Breast epithelium (tissue), 4 donors: ENCODE measurements at regions not wholly inside any gene's neighbourhood (a gene's known extent, or its start where the extent isn't known, plus 50 kb on each side); places are given as distances from the start of the nearest gene placed in this dataset.

ENCODE experiments used
- DNase-seq, 2 donors: peaks; one replicate each; pipeline ENCODE4 v3.0.0-alpha.2; 2019; ENCODE audit warnings: low spot score in 2 of 2
- H3K27ac ChIP-seq, 2 donors: fragments of 200-600 bp; sonication (generic) in 1 of 2; one replicate each; pipeline ENCODE4 v1.5.1; 2016 to 2019; ENCODE audit warnings: mild to moderate bottlenecking in 1 of 2
- H3K27me3 ChIP-seq, 2 donors: fragments of 200-600 bp; sonication (generic) in 1 of 2; one replicate each; pipeline versions ENCODE4 v1.5.1 to v1.6.0; 2017 to 2019; ENCODE audit warnings: control low read depth in 1 of 2, mild to moderate bottlenecking in 1 of 2
- H3K36me3 ChIP-seq: fragments of 200-600 bp; one replicate; pipeline ENCODE4 v1.5.1; 2019
- H3K4me1 ChIP-seq, 2 donors: fragments of 200-600 bp; sonication (generic); one replicate each; pipeline ENCODE4 v1.5.1; 2016 to 2019; ENCODE audit warnings: control low read depth in 1 of 2
- H3K4me3 ChIP-seq, 3 donors: fragments of 200-600 bp; sonication (generic); 1 replicate in 2 of 3; 2 replicates in 1 of 3; pipeline ENCODE4 v1.5.1; 2016 to 2019; ENCODE audit warnings: mild to moderate bottlenecking in 3 of 3, moderate library complexity in 2 of 3
- H3K9me3 ChIP-seq, 2 donors: fragments of 200-600 bp; sonication (generic) in 1 of 2; one replicate each; pipeline ENCODE4 v1.5.1; 2016 to 2019; ENCODE audit warnings: control low read depth in 1 of 2
- POLR2A ChIP-seq: fragments of 450-650 bp; IDR thresholded peaks from one replicate; pipeline ENCODE4 v1.6.1; 2016; ENCODE audit warnings: antibody characterized with exemption, mild to moderate bottlenecking, moderate library complexity
- POLR2AphosphoS5 ChIP-seq, 3 donors: sonication (generic); formaldehyde crosslinking; IDR thresholded peaks; one replicate each; pipeline ENCODE4 v1.6.1; 2017; ENCODE audit warnings: antibody characterized with exemption in 3 of 3
- intact Hi-C: fragments of 100-400 bp; cut with DNase I; formaldehyde crosslinking; loops from one replicate; pipeline ENCODE4 v1.15.1; 2023; ENCODE audit warnings: low total_unique reads
- TF ChIP-seq, protein P1 (sequence below), 3 donors: fragments of 450-650 bp; IDR thresholded peaks; one replicate each; pipeline ENCODE4 v1.5.1; 2016 to 2017; ENCODE audit warnings: antibody characterized with exemption in 3 of 3, mild to moderate bottlenecking in 3 of 3, moderate library complexity in 3 of 3

DNA sequence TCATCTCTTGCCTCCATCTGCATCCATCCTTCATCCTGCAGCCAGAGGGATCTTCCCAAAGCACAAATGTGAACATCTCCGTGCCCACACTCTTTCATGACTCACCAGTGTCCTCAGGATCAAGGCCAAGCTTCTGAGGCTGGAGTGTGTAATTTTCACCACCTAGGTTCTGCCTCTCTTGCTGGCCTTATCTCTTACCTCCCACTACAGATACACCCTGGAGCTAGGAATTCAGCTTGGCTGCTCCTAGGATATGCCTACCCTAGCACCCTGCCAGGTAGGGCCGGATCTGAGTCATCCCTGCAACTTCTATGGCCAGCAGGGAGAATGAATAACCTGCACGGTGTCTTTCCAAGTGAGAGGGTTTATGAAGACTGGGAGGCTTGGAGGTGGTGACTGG lies 208.7 kb upstream of the CSF3R start:
- intact Hi-C loops = no loop called here
- no peaks in the 10 kb centered on the region for H3K9me3 ChIP-seq
- H3K27ac ChIP-seq = no peak overlapping the region
- no peaks in the 10 kb centered on the region for H3K4me1 ChIP-seq
- TF ChIP-seq, protein P1, sequence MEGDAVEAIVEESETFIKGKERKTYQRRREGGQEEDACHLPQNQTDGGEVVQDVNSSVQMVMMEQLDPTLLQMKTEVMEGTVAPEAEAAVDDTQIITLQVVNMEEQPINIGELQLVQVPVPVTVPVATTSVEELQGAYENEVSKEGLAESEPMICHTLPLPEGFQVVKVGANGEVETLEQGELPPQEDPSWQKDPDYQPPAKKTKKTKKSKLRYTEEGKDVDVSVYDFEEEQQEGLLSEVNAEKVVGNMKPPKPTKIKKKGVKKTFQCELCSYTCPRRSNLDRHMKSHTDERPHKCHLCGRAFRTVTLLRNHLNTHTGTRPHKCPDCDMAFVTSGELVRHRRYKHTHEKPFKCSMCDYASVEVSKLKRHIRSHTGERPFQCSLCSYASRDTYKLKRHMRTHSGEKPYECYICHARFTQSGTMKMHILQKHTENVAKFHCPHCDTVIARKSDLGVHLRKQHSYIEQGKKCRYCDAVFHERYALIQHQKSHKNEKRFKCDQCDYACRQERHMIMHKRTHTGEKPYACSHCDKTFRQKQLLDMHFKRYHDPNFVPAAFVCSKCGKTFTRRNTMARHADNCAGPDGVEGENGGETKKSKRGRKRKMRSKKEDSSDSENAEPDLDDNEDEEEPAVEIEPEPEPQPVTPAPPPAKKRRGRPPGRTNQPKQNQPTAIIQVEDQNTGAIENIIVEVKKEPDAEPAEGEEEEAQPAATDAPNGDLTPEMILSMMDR (IDR thresholded peaks at IDR 0.05) = no peak
- TF ChIP-seq POLR2A (no peak), POLR2AphosphoS5 (IDR thresholded peaks at IDR 0.05) (no peak)
- peaks cover 0 to 76% of the 10 kb centered on the region in 2 donors for H3K27me3 ChIP-seq
- DNase-seq = no peak
- no peak overlapping the region for H3K4me3 ChIP-seq
- no peaks in the 10 kb centered on the region for H3K36me3 ChIP-seq

DNA sequence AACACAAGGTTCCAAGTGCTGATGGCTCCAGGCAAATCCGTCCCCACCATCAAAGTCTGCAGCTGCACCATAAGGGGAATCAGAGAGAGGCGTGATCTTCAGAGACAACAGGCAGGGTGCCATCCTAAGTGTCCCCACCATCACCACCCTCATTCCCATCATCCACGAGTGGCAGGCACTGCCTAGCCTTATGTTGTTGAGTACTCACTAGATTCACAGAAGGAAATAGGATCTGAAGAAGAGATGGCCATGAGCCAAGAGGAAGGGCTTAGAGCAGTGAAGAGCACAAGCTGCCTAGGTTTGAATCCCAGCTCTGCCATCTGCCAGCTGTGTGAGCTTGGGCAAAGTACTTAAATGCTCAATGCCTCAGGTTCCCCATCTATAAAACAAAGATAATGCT lies 207.3 kb upstream of the CSF3R start:
- Histone ChIP-seq H3K4me1 (no peaks in the 10 kb centered on the region), H3K36me3 (no peaks in the 10 kb centered on the region), H3K27ac (no peak overlapping the region), H3K27me3 (peaks cover 0 to 62% of the 10 kb centered on the region in 2 donors), H3K4me3 (no peak overlapping the region), H3K9me3 (no peaks in the 10 kb centered on the region)
- intact Hi-C loops = no loop called here
- no peak for TF ChIP-seq POLR2A
- TF ChIP-seq, protein P1 (IDR thresholded peaks at IDR 0.05) = no peak
- TF ChIP-seq POLR2AphosphoS5 (IDR thresholded peaks at IDR 0.05) = no peak
- no peak for DNase-seq

DNA sequence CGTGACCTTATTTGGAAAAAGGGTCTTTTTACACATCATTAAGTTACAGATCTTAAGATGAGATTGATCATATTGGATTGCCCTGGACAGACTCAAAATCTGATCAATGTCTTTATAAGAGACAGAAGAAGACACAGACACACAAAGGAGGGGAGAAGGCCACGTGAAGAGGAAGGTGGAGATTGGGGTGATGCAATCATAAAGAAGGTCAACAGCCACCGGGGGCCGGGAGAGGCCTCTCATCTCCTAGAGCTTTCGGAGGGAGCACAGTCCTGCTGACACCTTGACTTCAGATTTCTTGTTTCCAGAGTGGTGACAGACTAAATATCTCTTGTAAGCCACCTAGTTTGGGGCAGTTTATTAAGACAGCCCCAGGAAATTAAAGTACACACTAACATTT lies 204.6 kb upstream of the CSF3R start:
- Histone ChIP-seq H3K36me3 (no peaks in the 10 kb centered on the region), H3K4me3 (no peak overlapping the region), H3K4me1 (no peaks in the 10 kb centered on the region), H3K27me3 (peaks cover 0 to 42% of the 10 kb centered on the region in 2 donors), H3K27ac (no peak overlapping the region), H3K9me3 (no peaks in the 10 kb centered on the region)
- TF ChIP-seq, protein P1 (IDR thresholded peaks at IDR 0.05) = no peak
- TF ChIP-seq POLR2AphosphoS5 (IDR thresholded peaks at IDR 0.05) = no peak
- no peak for TF ChIP-seq POLR2A
- intact Hi-C loops = no loop called here
- DNase-seq = no peak

DNA sequence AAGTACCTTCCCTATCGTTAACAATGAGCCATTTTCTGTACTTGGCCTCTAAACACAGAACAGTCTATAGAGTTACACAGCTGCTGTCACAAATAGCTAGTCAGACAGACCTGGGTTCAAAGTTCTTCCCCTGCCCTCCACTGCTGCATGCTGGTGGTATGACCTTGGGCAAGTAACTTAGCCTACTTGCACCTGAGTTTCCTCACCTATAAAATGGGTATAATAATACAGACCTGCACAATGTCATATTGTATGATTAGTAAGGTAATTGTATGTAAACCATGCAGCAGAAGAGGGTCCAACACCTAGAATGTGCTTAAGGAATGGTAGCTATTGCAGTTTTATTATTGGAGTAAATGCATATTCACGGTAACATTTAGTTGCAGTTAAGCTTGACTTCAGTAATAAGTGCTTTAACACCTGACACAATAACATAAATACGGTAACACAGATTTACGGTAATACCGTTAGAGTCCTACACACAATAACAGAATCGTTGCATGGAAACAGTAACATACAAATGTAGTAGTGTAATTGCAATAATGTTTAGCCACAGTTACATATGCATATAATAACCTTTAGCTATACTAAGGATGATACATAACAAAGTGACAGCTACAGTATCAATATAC lies 193.3 kb upstream of the CSF3R start:
- Histone ChIP-seq H3K27ac (no peak overlapping the region), H3K9me3 (no peaks in the 10 kb centered on the region), H3K27me3 (peaks cover 0 to 44% of the 10 kb centered on the region in 2 donors), H3K4me1 (no peaks in the 10 kb centered on the region), H3K36me3 (no peaks in the 10 kb centered on the region), H3K4me3 (no peak overlapping the region)
- no peak for DNase-seq
- TF ChIP-seq POLR2AphosphoS5 (IDR thresholded peaks at IDR 0.05) (no peak), POLR2A (no peak)
- TF ChIP-seq, protein P1 (IDR thresholded peaks at IDR 0.05) = no peak
- intact Hi-C loops = no loop called here

DNA sequence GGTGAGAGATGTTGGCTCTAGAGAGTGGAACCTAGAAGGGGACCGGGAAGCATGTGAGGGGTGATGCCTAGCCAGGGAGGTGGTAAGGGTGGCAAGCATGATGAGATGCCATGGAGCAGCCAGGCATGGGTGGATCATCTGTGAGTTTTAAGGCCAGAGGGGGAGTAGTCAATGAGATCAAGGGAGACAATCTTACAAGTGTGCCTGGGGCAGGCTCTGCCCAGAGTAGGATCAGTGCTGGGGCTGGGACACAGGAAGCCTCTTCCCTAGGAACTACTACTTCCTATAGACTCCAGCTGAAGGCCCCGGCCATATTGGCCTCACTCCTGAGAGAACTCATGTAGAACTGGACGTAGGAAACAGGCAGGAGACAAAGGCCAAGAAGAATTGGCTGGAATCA lies 192.4 kb upstream of the CSF3R start:
- no peaks in the 10 kb centered on the region for H3K4me1 ChIP-seq
- intact Hi-C loops = no loop called here
- no peak for DNase-seq
- H3K4me3 ChIP-seq = no peak overlapping the region
- no peak for TF ChIP-seq POLR2A
- TF ChIP-seq, protein P1 (IDR thresholded peaks at IDR 0.05) = no peak
- TF ChIP-seq POLR2AphosphoS5 (IDR thresholded peaks at IDR 0.05) = no peak
- no peak overlapping the region for H3K27ac ChIP-seq
- H3K27me3 ChIP-seq = peaks cover 0 to 46% of the 10 kb centered on the region in 2 donors
- H3K36me3 ChIP-seq = no peaks in the 10 kb centered on the region
- no peaks in the 10 kb centered on the region for H3K9me3 ChIP-seq
